ENCODE measurements at regions not wholly inside any gene's neighbourhood (a gene's known extent, or its start where the extent isn't known, plus 50 kb on each side); places are given as distances from the start of the nearest gene placed in this dataset.

DNA sequence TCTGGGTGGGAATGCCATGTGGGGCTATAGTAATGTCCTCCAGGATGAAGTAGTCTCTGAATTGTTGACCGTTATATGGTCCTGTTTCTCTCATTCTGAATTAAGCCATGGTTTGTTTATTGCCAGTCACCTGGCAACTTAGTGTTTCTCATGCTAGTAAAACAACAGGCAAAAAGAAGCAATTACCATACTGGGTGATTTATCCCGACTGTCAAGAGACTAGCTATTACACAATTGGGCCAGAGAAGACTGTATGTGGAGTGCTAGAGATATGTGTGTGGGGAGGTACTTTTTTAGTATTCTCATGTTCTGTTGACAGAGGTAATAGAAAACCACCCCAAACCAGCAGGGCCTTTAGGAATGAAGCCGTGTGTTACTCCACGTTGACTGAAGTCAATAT, 258.2 kb downstream of the TDRD3 start:
- no peaks in the 10 kb centered on the region for H4K20me1 ChIP-seq (ENCODE audit: control insufficient read depth, extremely low read depth, insufficient read depth, low read length)
- H3K27me3 ChIP-seq (ENCODE audit: control insufficient read depth, extremely low read depth, insufficient read depth, low read length): no peaks in the 10 kb centered on the region
- no peak for FAIRE-seq
- H3K9me3 ChIP-seq (ENCODE audit: control insufficient read depth, low read depth, low read length): no peaks in the 10 kb centered on the region
- no peak overlapping the region for H2AFZ ChIP-seq (ENCODE audit: control insufficient read depth, low read length)
- no peaks in the 10 kb centered on the region for H3K4me1 ChIP-seq (ENCODE audit: control insufficient read depth, extremely low read depth, insufficient read depth, low read length)
- H3K4me3 ChIP-seq (ENCODE audit: control insufficient read depth in 2 of 3, extremely low read depth in 1 of 3, insufficient read depth in 2 of 3, low read depth in 1 of 3, low read length in 3 of 3): no peak overlapping the region
- no peak overlapping the region for H3K9ac ChIP-seq (ENCODE audit: control insufficient read depth, extremely low read depth, insufficient read depth, low read length)
- no peaks in the 10 kb centered on the region for H3K79me2 ChIP-seq (ENCODE audit: control insufficient read depth, insufficient read depth, low read length)
- H3K4me2 ChIP-seq (ENCODE audit: control insufficient read depth, extremely low read depth, insufficient read depth, low read depth, low read length): no peak overlapping the region
- DNase-seq (ENCODE audit: low read depth, low spot score): no peak
- dilution Hi-C loops (cut with MboI; ENCODE audit: extremely low pct_ligation_motif_present, low sequenced_read_pairs): no loop called here
- H3K9me1 ChIP-seq (ENCODE audit: control insufficient read depth, extremely low read depth, insufficient read depth, low read length): no peaks in the 10 kb centered on the region
- no peaks in the 10 kb centered on the region for H3K36me3 ChIP-seq (ENCODE audit: control insufficient read depth in 2 of 2, extremely low read depth in 1 of 2, insufficient read depth in 2 of 2, low read length in 2 of 2)
- no peak overlapping the region for H3K27ac ChIP-seq (ENCODE audit: control insufficient read depth, insufficient read depth, low read length)
- TF ChIP-seq, protein P1, sequence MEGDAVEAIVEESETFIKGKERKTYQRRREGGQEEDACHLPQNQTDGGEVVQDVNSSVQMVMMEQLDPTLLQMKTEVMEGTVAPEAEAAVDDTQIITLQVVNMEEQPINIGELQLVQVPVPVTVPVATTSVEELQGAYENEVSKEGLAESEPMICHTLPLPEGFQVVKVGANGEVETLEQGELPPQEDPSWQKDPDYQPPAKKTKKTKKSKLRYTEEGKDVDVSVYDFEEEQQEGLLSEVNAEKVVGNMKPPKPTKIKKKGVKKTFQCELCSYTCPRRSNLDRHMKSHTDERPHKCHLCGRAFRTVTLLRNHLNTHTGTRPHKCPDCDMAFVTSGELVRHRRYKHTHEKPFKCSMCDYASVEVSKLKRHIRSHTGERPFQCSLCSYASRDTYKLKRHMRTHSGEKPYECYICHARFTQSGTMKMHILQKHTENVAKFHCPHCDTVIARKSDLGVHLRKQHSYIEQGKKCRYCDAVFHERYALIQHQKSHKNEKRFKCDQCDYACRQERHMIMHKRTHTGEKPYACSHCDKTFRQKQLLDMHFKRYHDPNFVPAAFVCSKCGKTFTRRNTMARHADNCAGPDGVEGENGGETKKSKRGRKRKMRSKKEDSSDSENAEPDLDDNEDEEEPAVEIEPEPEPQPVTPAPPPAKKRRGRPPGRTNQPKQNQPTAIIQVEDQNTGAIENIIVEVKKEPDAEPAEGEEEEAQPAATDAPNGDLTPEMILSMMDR (optimal IDR thresholded peaks at IDR 0.05 in 1 of 3, IDR thresholded peaks at IDR 0.05 in 1 of 3, conservative IDR thresholded peaks at IDR 0.05 in 1 of 3; ENCODE audit: extremely low read depth in 1 of 3, insufficient read depth in 2 of 3, low read length in 3 of 3): no peak
- no peak for TF ChIP-seq EZH2 (IDR thresholded peaks at IDR 0.05; ENCODE audit: low read length)

DNA sequence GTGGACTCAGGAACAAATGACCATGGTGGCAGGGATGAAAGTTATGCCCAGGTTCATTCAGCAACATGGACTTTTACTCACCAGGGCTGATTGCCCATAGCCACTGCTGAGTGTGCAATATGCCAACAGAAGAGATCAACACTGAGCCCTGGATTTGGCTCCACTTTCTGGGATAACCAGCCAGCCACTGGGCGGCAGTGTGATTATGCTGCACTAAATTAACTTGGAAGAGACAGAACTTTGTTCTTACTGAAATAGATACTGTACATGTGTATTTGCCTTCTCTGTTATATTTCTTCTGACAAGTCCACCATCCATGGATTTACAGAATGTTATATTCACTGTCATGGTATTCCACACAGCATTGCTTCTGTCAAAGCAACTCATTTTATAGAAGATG, 257.4 kb downstream of the TDRD3 start:
- H3K4me2 ChIP-seq (ENCODE audit: control insufficient read depth, extremely low read depth, insufficient read depth, low read depth, low read length): no peak overlapping the region
- no peak overlapping the region for H3K4me3 ChIP-seq (ENCODE audit: control insufficient read depth in 2 of 3, extremely low read depth in 1 of 3, insufficient read depth in 2 of 3, low read depth in 1 of 3, low read length in 3 of 3)
- dilution Hi-C loops (cut with MboI; ENCODE audit: extremely low pct_ligation_motif_present, low sequenced_read_pairs): no loop called here
- H3K27me3 ChIP-seq (ENCODE audit: control insufficient read depth, extremely low read depth, insufficient read depth, low read length): no peaks in the 10 kb centered on the region
- H3K4me1 ChIP-seq (ENCODE audit: control insufficient read depth, extremely low read depth, insufficient read depth, low read length): no peaks in the 10 kb centered on the region
- H2AFZ ChIP-seq (ENCODE audit: control insufficient read depth, low read length): no peak overlapping the region
- no peaks in the 10 kb centered on the region for H3K79me2 ChIP-seq (ENCODE audit: control insufficient read depth, insufficient read depth, low read length)
- no peaks in the 10 kb centered on the region for H3K36me3 ChIP-seq (ENCODE audit: control insufficient read depth in 2 of 2, extremely low read depth in 1 of 2, insufficient read depth in 2 of 2, low read length in 2 of 2)
- no peaks in the 10 kb centered on the region for H4K20me1 ChIP-seq (ENCODE audit: control insufficient read depth, extremely low read depth, insufficient read depth, low read length)
- H3K9ac ChIP-seq (ENCODE audit: control insufficient read depth, extremely low read depth, insufficient read depth, low read length): no peak overlapping the region
- FAIRE-seq (no peak), DNase-seq (ENCODE audit: low read depth, low spot score) (no peak)
- no peaks in the 10 kb centered on the region for H3K9me1 ChIP-seq (ENCODE audit: control insufficient read depth, extremely low read depth, insufficient read depth, low read length)
- H3K27ac ChIP-seq (ENCODE audit: control insufficient read depth, insufficient read depth, low read length): no peak overlapping the region
- TF ChIP-seq, protein P1 (optimal IDR thresholded peaks at IDR 0.05 in 1 of 3, IDR thresholded peaks at IDR 0.05 in 1 of 3, conservative IDR thresholded peaks at IDR 0.05 in 1 of 3; ENCODE audit: extremely low read depth in 1 of 3, insufficient read depth in 2 of 3, low read length in 3 of 3): peak; percentile 74 to 81 (median 80)
- TF ChIP-seq EZH2 (IDR thresholded peaks at IDR 0.05; ENCODE audit: low read length): no peak
- no peaks in the 10 kb centered on the region for H3K9me3 ChIP-seq (ENCODE audit: control insufficient read depth, low read depth, low read length)
